SH-SY5Y (cell line): ENCODE measurements at regions not wholly inside any gene's neighbourhood (a gene's known extent, or its start where the extent isn't known, plus 50 kb on each side); places are given as distances from the start of the nearest gene placed in this dataset.

Experiments used
- GATA2 ChIP-seq: IDR thresholded peaks from 2 replicates; pipeline ENCODE4 v1.6.1; 2011; ENCODE audit warnings: mild to moderate bottlenecking, low read depth, low read length
- GATA3 ChIP-seq: IDR thresholded peaks from 2 replicates; pipeline ENCODE4 v1.6.1; 2011; ENCODE audit warnings: low read depth, mild to moderate bottlenecking, low read length, moderate library complexity

- no peak for TF ChIP-seq GATA2
- TF ChIP-seq GATA3: 0 out of 2 replicates have a peak, but pooled peaks have one; percentile 16
Measured at GRCh38 chr1:172851856-172852255, 193.0 kb downstream of the FASLG start.
